ENCODE measurements at regions not wholly inside any gene's neighbourhood (a gene's known extent, or its start where the extent isn't known, plus 50 kb on each side); places are given as distances from the start of the nearest gene placed in this dataset.

DNA sequence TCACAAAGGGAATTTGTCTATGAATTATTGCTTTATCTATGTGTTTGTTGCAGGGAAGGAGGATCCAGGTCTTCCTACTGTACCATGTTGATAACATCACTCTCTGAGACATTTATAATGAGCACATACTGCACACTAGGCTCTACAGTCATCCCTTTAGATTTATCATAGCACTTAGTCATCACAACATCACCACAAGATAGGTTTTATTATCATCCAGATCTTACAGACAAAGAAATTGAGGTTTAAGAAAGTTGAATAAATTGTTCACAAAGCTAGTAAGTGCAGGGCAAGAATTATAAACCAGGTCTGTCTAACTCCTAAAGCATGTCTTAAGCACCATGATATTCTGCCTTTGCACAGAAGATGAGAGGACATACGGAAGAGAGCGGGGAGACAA lies 121.1 kb upstream of the ST6GALNAC5 start:
- TF ChIP-seq CTCF (conservative IDR thresholded peaks at IDR 0.05), result no peak
- no peak for TF ChIP-seq EZH2 (IDR thresholded peaks at IDR 0.05; ENCODE audit: low read depth)

All from PC-9 (cell line).